ENCODE measurements at regions not wholly inside any gene's neighbourhood (a gene's known extent, or its start where the extent isn't known, plus 50 kb on each side); places are given as distances from the start of the nearest gene placed in this dataset.
A peak's percentile ranks its signal among the peaks of the same experiment; 100 is the strongest.

GRCh38 chr5:127997201-127997704 lies 86.3 kb upstream of the SLC12A2 start (continued):
- peak; percentile 69 for TF ChIP-seq PRDM10 (tag by site-specific recombination; IDR thresholded peaks at IDR 0.05)
- TF ChIP-seq, protein P1, sequence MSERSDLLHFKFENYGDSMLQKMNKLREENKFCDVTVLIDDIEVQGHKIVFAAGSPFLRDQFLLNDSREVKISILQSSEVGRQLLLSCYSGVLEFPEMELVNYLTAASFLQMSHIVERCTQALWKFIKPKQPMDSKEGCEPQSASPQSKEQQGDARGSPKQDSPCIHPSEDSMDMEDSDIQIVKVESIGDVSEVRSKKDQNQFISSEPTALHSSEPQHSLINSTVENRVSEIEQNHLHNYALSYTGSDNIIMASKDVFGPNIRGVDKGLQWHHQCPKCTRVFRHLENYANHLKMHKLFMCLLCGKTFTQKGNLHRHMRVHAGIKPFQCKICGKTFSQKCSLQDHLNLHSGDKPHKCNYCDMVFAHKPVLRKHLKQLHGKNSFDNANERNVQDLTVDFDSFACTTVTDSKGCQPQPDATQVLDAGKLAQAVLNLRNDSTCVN (tag by site-specific recombination; optimal IDR thresholded peaks at IDR 0.05): no peak
- TF ChIP-seq YY1 (tag by site-specific recombination; IDR thresholded peaks at IDR 0.05): no peak

- Histone ChIP-seq H3K36me3 (ENCODE audit: control insufficient read depth in 2 of 2, insufficient read depth in 1 of 2, low read length in 2 of 2) (no peaks in the 10 kb centered on the region), H3K4me3 (ENCODE audit: low read depth, low read length) (no peak overlapping the region), H3K4me1 (ENCODE audit: control insufficient read depth, insufficient read depth, low read length) (no peaks in the 10 kb centered on the region), H3K27ac (ENCODE audit: extremely low read depth, low read depth, low read length) (no peak overlapping the region), H3K9me3 (ENCODE audit: control insufficient read depth, insufficient read depth, low read depth, low read length) (no peaks in the 10 kb centered on the region)
- ChIA-PET CTCF (no interaction called here), POLR2A (no interaction called here)
- TF ChIP-seq EGR2 (tag by site-specific recombination; IDR thresholded peaks at IDR 0.05; ENCODE audit: low read depth): no peak
- no peak for TF ChIP-seq ZNF707 (tag by site-specific recombination; IDR thresholded peaks at IDR 0.05)
- TF ChIP-seq ZNF214 (tag by site-specific recombination; IDR thresholded peaks at IDR 0.05; ENCODE audit: borderline replicate concordance): no peak
- TF ChIP-seq ZBTB1 (tag by site-specific recombination; IDR thresholded peaks at IDR 0.05): no peak
- TF ChIP-seq PRDM6 (tag by site-specific recombination; IDR thresholded peaks at IDR 0.05): no peak
- TF ChIP-seq ZNF658 (tag by site-specific recombination; IDR thresholded peaks at IDR 0.05): no peak
- TF ChIP-seq INSM2 (tag by site-specific recombination; IDR thresholded peaks at IDR 0.05): no peak
- no peak for TF ChIP-seq ZNF621 (tag by site-specific recombination; IDR thresholded peaks at IDR 0.05)
- TF ChIP-seq MZF1 (tag by site-specific recombination; IDR thresholded peaks at IDR 0.05; ENCODE audit: borderline replicate concordance): no peak
- no peak for TF ChIP-seq ZBTB48 (tag by site-specific recombination; IDR thresholded peaks at IDR 0.05)
- TF ChIP-seq ZNF626 (tag by site-specific recombination; IDR thresholded peaks at IDR 0.05): no peak
Observed at GRCh38 chr5:127998950-127999615, 84.5 kb upstream of the SLC12A2 start.

DNA sequence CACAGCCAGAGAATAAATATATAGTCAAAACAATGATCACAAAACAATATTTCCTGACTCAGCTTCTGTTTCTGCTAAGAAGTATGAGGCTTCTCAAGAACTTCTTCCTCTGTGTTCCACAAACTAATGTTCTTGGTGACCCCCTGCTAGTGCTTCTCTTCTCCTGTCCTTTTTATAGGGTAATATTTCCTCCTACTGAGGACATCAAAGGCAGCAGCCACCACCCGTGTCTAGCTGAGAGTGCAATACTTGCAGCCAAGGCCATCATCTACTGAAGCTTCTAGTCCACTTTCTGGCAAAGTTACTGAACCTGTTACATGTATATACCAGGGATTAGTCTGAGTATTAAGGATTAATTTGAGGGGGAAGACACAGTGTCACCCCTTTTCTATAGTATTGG lies 83.7 kb upstream of the SLC12A2 start:
- H3K4me3 ChIP-seq (ENCODE audit: low read depth, low read length): no peak overlapping the region
- ChIA-PET CTCF (interaction anchor here (0.7 kb wide), 1 partner anchor 39 kb away, joined by 3 read pairs; no protein-coding TSS in a partner anchor), POLR2A (no interaction called here)
- H3K9me3 ChIP-seq (ENCODE audit: control insufficient read depth, insufficient read depth, low read depth, low read length): no peaks in the 10 kb centered on the region
- H3K36me3 ChIP-seq (ENCODE audit: control insufficient read depth in 2 of 2, insufficient read depth in 1 of 2, low read length in 2 of 2): no peaks in the 10 kb centered on the region
- no peak overlapping the region for H3K27ac ChIP-seq (ENCODE audit: extremely low read depth, low read depth, low read length)
- TF ChIP-seq ZNF37A (tag by site-specific recombination; IDR thresholded peaks at IDR 0.05) (no peak), GLIS1 (tag by site-specific recombination; IDR thresholded peaks at IDR 0.05) (peak; percentile 44; the same call in 1 of the 2 replicates), ZIC2 (tag by site-specific recombination; IDR thresholded peaks at IDR 0.05) (peak; percentile 69)
- H3K4me1 ChIP-seq (ENCODE audit: control insufficient read depth, insufficient read depth, low read length): no peaks in the 10 kb centered on the region
